GM12874 (cell line): ENCODE measurements at regions not wholly inside any gene's neighbourhood (a gene's known extent, or its start where the extent isn't known, plus 50 kb on each side); places are given as distances from the start of the nearest gene placed in this dataset.
A peak's percentile ranks its signal among the peaks of the same experiment; 100 is the strongest.

Experiments used
- CTCF ChIP-seq: IDR thresholded peaks from 2 replicates; pipeline ENCODE4 v1.5.1; 2011; ENCODE audit warnings: low read depth, mild to moderate bottlenecking, control low read depth, low read length, moderate library complexity; ENCODE audit not compliant: insufficient read depth

DNA sequence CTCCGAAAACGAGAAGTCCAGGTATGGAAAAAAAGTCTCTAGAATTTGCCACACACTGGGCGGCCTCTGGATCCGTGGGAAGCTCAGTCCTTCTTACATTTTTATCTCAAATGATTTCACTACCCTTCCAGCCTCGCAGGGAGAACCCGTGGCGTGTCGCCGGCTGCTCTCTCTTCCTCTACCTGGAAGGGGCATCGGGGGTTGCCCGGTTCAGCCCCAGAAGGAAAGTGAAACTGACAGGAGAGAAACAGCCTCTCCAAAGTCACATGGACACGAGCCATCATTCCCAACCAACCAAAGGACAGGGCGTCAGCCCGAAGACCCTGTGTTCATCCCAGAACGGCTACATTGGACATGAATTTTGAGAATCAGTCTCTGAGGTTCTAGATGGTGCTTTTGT lies 182.5 kb downstream of the ADSS2 start:
- TF ChIP-seq CTCF, result no peak

DNA sequence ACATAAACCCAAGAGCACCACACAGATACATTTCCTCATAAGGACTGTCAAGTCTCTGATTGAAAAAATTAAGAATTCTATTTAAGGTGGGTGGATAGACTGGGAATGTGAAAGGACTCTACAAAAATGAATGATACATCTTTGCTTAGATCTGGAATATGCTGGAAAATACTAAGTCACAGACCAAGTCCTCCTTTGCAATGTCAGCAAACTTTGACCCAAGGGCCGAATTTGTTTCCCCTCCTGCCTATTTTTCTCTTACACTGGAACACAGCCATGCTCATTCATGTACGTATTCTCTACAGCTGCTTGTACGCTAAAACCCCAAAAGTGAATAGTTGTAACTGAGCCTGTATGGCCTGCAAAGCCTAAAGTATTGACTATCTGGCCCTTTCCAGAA lies 180.7 kb downstream of the ADSS2 start:
- TF ChIP-seq CTCF, result no peak

DNA sequence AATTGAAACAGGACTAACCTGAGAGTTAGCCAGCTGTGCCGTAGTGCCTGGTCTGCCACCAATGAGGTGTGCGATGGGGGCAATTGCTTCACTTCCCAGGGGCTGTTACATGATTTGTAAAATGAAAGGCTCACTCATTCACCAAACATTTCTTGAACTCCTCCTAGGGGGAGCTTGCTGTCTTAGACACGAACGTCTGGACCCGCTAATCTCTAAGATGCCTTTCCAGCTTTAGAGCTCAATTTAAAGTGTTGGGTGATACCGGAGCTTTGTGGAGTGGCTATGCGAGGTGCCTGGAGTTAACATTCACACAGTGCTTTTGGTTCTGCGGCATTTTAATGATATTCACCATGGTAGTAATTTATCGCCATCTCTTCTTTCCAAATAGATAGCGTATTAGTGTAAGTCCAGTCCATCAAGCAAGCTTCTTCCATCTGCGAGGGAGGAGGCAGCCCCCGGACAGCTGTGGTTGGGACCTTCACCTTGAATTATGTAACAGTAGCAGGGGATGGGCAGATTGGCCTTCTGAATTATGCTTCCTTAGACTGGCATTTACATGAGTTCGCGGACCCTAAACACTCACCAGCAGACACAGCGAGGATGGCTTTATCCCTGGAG lies 179.9 kb downstream of the ADSS2 start:
- TF ChIP-seq CTCF, result no peak

DNA sequence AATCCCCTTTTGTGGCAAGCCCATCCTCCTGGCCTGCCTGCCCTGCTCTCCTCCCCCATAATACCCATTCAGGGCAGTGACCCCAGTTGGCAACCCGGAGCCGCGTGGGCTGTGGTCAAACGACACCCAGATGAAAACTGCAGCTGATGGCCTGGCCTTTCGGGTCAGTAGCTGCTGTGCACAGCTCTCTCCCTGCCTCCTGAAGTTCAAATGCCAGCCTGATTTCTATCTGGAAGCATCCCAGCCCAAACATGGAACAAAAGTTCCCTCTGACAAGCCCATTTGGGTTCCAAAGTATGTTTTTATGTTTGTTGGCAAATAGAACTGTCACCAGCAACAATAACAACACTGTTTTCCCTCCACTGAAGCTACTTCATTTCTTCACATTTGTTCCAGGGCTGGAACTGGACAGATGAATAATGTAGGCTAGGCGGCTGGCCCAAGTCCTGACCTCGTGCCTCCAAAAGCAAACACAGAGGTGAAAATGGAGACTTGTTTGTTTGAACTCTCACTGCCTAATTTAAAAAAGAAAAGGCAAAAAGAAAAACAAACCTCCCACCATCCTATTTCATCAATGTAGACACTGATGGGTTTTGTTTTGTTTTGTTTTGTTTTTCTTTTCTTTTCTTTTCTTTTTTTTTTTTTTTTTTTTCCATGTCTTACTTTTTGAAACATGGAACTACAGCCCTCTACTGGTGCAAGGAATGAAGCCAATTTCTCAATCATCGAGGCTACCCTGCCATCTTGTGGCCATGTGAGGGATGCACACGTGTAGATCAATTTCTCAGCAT lies 179.0 kb downstream of the ADSS2 start:
- TF ChIP-seq CTCF, result peak; percentile 77

DNA sequence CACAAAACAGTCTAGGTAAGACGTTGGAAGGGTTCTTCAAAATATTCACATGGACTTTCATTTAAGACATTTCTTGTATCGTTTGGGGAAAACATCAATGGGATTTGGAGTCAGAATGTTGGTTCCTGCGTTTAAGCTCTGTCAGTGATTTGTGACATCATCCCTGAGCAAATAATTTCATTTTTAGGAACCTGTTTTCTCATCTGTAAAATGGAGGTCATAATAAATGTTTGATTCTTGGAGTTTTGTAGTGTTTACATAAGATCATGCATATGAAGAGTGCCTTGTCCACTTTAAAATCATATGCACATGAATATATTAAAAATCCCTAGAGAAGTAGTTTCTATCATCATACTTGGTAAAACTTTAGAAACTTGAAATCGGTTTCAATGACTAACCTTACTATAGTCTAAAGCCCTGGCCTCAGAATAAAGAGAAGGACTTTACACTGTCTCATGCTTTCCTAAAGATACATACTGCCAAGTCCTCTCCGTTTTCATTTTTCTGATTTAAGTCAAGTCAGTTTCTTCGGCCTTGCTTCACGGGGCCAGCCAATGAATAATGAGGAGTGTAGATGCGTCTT lies 178.4 kb downstream of the ADSS2 start:
- no peak for TF ChIP-seq CTCF

DNA sequence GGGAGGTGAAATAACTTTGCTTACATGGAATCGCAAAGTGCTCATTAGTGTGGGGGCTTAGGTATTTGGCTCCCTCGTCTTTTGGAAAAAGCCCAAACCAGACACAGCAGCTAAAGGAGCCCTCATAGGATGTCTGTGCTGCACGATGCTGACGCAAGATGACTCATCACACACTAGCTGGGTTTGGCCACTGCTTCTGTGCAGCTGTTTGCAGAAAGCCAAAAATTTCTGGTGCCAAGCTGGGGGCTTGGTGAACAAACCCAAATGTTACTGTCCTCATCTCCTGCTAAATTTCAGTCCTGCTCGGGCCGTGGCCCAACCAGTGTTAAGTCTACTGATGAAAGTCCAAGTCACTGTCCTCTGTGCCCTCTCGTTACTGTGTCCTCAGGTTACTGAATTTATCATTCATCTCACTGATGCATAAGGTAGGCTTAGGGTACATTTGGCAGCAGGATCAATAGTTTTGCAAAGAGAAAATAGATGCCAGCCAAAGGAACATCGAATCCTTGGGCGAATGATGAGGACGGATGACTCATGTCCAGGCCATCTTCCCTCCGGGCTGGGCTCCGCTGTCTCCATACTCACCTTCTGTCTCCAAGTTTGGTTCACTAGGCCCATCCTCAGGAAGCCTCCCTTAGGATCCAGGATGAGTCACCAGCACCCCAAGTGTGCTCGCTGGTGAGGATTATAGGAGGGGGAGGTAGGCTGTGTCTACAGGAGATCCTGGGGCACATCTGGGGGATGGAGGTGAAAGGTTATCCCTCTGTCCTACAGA lies 177.7 kb downstream of the ADSS2 start:
- TF ChIP-seq CTCF, result no peak

- TF ChIP-seq CTCF, result no peak
Observed at GRCh38 chr1:244276646-244277045, 175.1 kb downstream of the ADSS2 start.
